Keratinocyte (primary cell): ENCODE measurements at regions not wholly inside any gene's neighbourhood (a gene's known extent, or its start where the extent isn't known, plus 50 kb on each side); places are given as distances from the start of the nearest gene placed in this dataset.

Source experiments
- DNase-seq: peaks from one replicate; pipeline ENCODE4 v3.0.0-alpha.2; 2011; ENCODE audit warnings: low read depth, missing footprints, low spot score
- FAIRE-seq: peaks from 2 replicates; lab custom pipeline; 2011; peaks lifted over from hg19 to GRCh38; lab: Jason Lieb, UNC
- H2AFZ ChIP-seq: 2 replicates; pipeline ENCODE4 v1.6.0; 2012; ENCODE audit warnings: low read length, control low read depth, inconsistent platforms; ENCODE audit not compliant: control insufficient read depth
- H3K27ac ChIP-seq: 2 replicates; pipeline ENCODE4 v1.5.1; 2011; ENCODE audit warnings: low read length; ENCODE audit not compliant: control insufficient read depth, insufficient read depth
- H3K27me3 ChIP-seq: 3 replicates; pipeline ENCODE4 v1.6.0; 2011; ENCODE audit warnings: low read length; ENCODE audit not compliant: control insufficient read depth, insufficient read depth; ENCODE audit errors: extremely low read depth
- H3K36me3 ChIP-seq, 2 experiments: 2 replicates in 1 of 2; 3 replicates in 1 of 2; pipeline ENCODE4 v1.5.1; 2011; ENCODE audit warnings: low read length in 2 of 2, mild to moderate bottlenecking in 1 of 2; ENCODE audit not compliant: control insufficient read depth in 2 of 2, insufficient read depth in 2 of 2; ENCODE audit errors: extremely low read depth in 1 of 2
- H3K4me1 ChIP-seq: 3 replicates; pipeline ENCODE4 v1.5.1; 2011; ENCODE audit warnings: low read length; ENCODE audit not compliant: control insufficient read depth, insufficient read depth; ENCODE audit errors: extremely low read depth
- H3K4me2 ChIP-seq: 3 replicates; pipeline ENCODE4 v1.6.0; 2011; ENCODE audit warnings: low read depth, low read length; ENCODE audit not compliant: control insufficient read depth, insufficient read depth; ENCODE audit errors: extremely low read depth
- H3K4me3 ChIP-seq, 3 experiments: fragments of 200-600 bp in 1 of 3; sonication (generic) in 1 of 3; 2 replicates in 2 of 3; 3 replicates in 1 of 3; pipeline ENCODE4 v1.5.1; 2011 to 2016; ENCODE audit warnings: low read length in 3 of 3, mild to moderate bottlenecking in 3 of 3, control low read depth in 2 of 3, inconsistent platforms in 1 of 3, low read depth in 1 of 3, mixed read lengths in 1 of 3, mixed run types in 1 of 3, moderate library complexity in 1 of 3; ENCODE audit not compliant: control insufficient read depth in 2 of 3, insufficient read depth in 2 of 3; ENCODE audit errors: extremely low read depth in 1 of 3
- H3K79me2 ChIP-seq: 2 replicates; pipeline ENCODE4 v1.6.0; 2012; ENCODE audit warnings: low read length; ENCODE audit not compliant: control insufficient read depth, insufficient read depth
- H3K9ac ChIP-seq: 3 replicates; pipeline ENCODE4 v1.6.0; 2011; ENCODE audit warnings: low read length; ENCODE audit not compliant: control insufficient read depth, insufficient read depth; ENCODE audit errors: extremely low read depth
- H3K9me1 ChIP-seq: 3 replicates; pipeline ENCODE4 v1.6.0; 2011; ENCODE audit warnings: low read length; ENCODE audit not compliant: control insufficient read depth, insufficient read depth; ENCODE audit errors: extremely low read depth
- H3K9me3 ChIP-seq: 2 replicates; pipeline ENCODE4 v1.5.1; 2012; ENCODE audit warnings: low read depth, low read length; ENCODE audit not compliant: control insufficient read depth
- H4K20me1 ChIP-seq: 3 replicates; pipeline ENCODE4 v1.6.0; 2011; ENCODE audit warnings: low read length; ENCODE audit not compliant: control insufficient read depth, insufficient read depth; ENCODE audit errors: extremely low read depth
- EZH2 ChIP-seq: IDR thresholded peaks from one replicate; pipeline ENCODE4 v1.6.1; 2012; ENCODE audit warnings: inconsistent platforms, mild to moderate bottlenecking, low read length, moderate library complexity
- dilution Hi-C: fragments of 300-500 bp; cut with MboI; formaldehyde crosslinking; loops from one replicate; pipeline ENCODE4 v1.7.0; 2020; ENCODE audit warnings: low sequenced_read_pairs; ENCODE audit not compliant: extremely low pct_ligation_motif_present
- TF ChIP-seq, protein P1 (sequence below), 3 experiments: IDR thresholded peaks in 1 of 3; conservative IDR thresholded peaks in 1 of 3; optimal IDR thresholded peaks in 1 of 3; 2 replicates in 2 of 3; 3 replicates in 1 of 3; pipeline versions ENCODE3 to v1.5.1; 2011; ENCODE audit warnings: low read length in 3 of 3, mild to moderate bottlenecking in 3 of 3, moderate library complexity in 2 of 3, control low read depth in 1 of 3, inconsistent platforms in 1 of 3; ENCODE audit not compliant: insufficient read depth in 2 of 3; ENCODE audit errors: extremely low read depth in 1 of 3

DNA sequence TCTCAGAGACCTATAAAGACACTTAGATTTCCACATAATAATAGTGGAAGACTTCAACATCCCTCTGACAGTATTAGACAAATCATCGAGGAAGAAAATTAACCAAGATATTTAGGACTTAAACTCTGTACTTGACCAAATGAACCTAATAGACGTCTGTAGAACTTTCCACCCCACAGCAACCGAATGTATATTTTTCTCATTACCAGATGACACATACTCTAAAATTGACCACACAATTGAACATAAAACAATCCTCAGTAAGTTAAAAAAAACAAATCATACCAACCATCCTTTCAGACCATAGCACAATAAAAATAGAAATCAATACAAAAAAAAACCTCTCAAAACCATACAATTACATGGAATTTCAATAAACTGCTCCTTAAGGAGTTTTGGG lies 201.0 kb downstream of the POSTN start:
- H2AFZ ChIP-seq = no peak overlapping the region
- H3K27me3 ChIP-seq = no peaks in the 10 kb centered on the region
- H3K9me1 ChIP-seq = no peaks in the 10 kb centered on the region
- H3K27ac ChIP-seq = no peak overlapping the region
- H3K9ac ChIP-seq = no peak overlapping the region
- DNase-seq (no peak), FAIRE-seq (no peak)
- H3K4me3 ChIP-seq = no peak overlapping the region
- no peaks in the 10 kb centered on the region for H3K4me1 ChIP-seq
- dilution Hi-C loops = no loop called here
- H3K36me3 ChIP-seq = no peaks in the 10 kb centered on the region
- no peaks in the 10 kb centered on the region for H3K79me2 ChIP-seq
- H3K9me3 ChIP-seq = no peaks in the 10 kb centered on the region
- no peak overlapping the region for H3K4me2 ChIP-seq
- no peaks in the 10 kb centered on the region for H4K20me1 ChIP-seq
- TF ChIP-seq EZH2 = no peak
- TF ChIP-seq, protein P1, sequence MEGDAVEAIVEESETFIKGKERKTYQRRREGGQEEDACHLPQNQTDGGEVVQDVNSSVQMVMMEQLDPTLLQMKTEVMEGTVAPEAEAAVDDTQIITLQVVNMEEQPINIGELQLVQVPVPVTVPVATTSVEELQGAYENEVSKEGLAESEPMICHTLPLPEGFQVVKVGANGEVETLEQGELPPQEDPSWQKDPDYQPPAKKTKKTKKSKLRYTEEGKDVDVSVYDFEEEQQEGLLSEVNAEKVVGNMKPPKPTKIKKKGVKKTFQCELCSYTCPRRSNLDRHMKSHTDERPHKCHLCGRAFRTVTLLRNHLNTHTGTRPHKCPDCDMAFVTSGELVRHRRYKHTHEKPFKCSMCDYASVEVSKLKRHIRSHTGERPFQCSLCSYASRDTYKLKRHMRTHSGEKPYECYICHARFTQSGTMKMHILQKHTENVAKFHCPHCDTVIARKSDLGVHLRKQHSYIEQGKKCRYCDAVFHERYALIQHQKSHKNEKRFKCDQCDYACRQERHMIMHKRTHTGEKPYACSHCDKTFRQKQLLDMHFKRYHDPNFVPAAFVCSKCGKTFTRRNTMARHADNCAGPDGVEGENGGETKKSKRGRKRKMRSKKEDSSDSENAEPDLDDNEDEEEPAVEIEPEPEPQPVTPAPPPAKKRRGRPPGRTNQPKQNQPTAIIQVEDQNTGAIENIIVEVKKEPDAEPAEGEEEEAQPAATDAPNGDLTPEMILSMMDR (optimal IDR thresholded peaks at IDR 0.05 in 1 of 3, IDR thresholded peaks at IDR 0.05 in 1 of 3, conservative IDR thresholded peaks at IDR 0.05 in 1 of 3; ENCODE audit: extremely low read depth in 1 of 3, insufficient read depth in 2 of 3, low read length in 3 of 3) = no peak

GRCh38 chr13:37395544-37395943 lies 203.0 kb downstream of the POSTN start:
- dilution Hi-C loops = no loop called here
- H3K4me3 ChIP-seq = no peak overlapping the region
- no peaks in the 10 kb centered on the region for H3K9me1 ChIP-seq
- no peaks in the 10 kb centered on the region for H3K79me2 ChIP-seq
- H4K20me1 ChIP-seq = no peaks in the 10 kb centered on the region
- H3K9me3 ChIP-seq = no peaks in the 10 kb centered on the region
- no peak overlapping the region for H3K4me2 ChIP-seq
- no peak overlapping the region for H2AFZ ChIP-seq
- H3K27me3 ChIP-seq = no peaks in the 10 kb centered on the region
- DNase-seq = no peak
- FAIRE-seq = no peak
- H3K4me1 ChIP-seq = no peaks in the 10 kb centered on the region
- no peaks in the 10 kb centered on the region for H3K36me3 ChIP-seq
- TF ChIP-seq, protein P1 (optimal IDR thresholded peaks at IDR 0.05 in 1 of 3, IDR thresholded peaks at IDR 0.05 in 1 of 3, conservative IDR thresholded peaks at IDR 0.05 in 1 of 3; ENCODE audit: extremely low read depth in 1 of 3, insufficient read depth in 2 of 3, low read length in 3 of 3) = no peak
- TF ChIP-seq EZH2 = no peak
- no peak overlapping the region for H3K9ac ChIP-seq
- no peak overlapping the region for H3K27ac ChIP-seq
